Right atrium auricular region (tissue), 2 donors: ENCODE measurements at regions not wholly inside any gene's neighbourhood (a gene's known extent, or its start where the extent isn't known, plus 50 kb on each side); places are given as distances from the start of the nearest gene placed in this dataset.
A peak's percentile ranks its signal among the peaks of the same experiment; 100 is the strongest.

Source experiments
- DNase-seq: peaks from one replicate; pipeline ENCODE4 v3.0.0-alpha.2; 2019; ENCODE audit warnings: low spot score
- H3K27ac ChIP-seq, 2 donors: fragments of 200-600 bp; sonication (generic); 1 replicate in 1 of 2; 2 replicates in 1 of 2; pipeline ENCODE4 v1.5.1; 2016 to 2019
- H3K27me3 ChIP-seq, 2 donors: fragments of 200-600 bp; sonication (generic); one replicate each; pipeline versions ENCODE4 v1.5.1 to v1.6.0; 2017 to 2019
- H3K36me3 ChIP-seq: fragments of 200-600 bp; sonication (generic); one replicate; pipeline ENCODE4 v1.5.1; 2016
- H3K4me1 ChIP-seq, 2 donors: fragments of 200-600 bp; sonication (generic); one replicate each; pipeline versions ENCODE4 v1.5.1 to v1.6.0; 2017 to 2019
- H3K4me3 ChIP-seq, 2 donors: fragments of 200-600 bp; sonication (generic); 1 replicate in 1 of 2; 2 replicates in 1 of 2; pipeline ENCODE4 v1.5.1; 2017 to 2019; ENCODE audit warnings: mild to moderate bottlenecking in 1 of 2, moderate library complexity in 1 of 2
- H3K9me3 ChIP-seq, 2 donors: fragments of 200-600 bp; sonication (generic); one replicate each; pipeline ENCODE4 v1.5.1; 2019
- TF ChIP-seq, protein P1 (sequence below), 2 donors: fragments of 200-600 bp; sonication (generic); IDR thresholded peaks; one replicate each; pipeline ENCODE4 v1.5.1; 2019; ENCODE audit warnings: antibody characterized with exemption in 2 of 2

DNA sequence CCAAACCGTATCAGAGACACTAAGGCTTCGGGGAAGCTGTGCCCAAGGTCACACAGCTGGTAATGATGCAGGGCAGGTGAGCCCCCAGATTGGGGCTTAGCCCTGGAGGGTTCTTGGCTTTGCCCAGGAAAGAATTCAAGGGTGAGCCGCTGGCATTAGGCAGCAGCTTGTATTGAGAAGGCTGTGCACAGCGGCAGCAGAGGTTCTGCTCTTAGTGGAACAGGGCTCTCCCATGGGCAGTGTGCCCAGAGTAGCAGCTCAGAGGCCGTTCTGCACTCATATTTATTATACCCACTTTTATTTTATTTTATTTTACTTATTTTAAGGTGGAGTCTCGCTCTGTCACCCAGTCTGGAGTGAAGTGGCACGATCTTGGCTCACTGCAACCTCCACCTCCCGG is 85.8 kb upstream of the IER5L start:
- H3K27me3 ChIP-seq = no peaks in the 10 kb centered on the region
- no peak overlapping the region for H3K4me3 ChIP-seq
- peaks cover 0 to 4% of the 10 kb centered on the region in 2 donors for H3K4me1 ChIP-seq
- no peak overlapping the region for H3K27ac ChIP-seq
- TF ChIP-seq, protein P1, sequence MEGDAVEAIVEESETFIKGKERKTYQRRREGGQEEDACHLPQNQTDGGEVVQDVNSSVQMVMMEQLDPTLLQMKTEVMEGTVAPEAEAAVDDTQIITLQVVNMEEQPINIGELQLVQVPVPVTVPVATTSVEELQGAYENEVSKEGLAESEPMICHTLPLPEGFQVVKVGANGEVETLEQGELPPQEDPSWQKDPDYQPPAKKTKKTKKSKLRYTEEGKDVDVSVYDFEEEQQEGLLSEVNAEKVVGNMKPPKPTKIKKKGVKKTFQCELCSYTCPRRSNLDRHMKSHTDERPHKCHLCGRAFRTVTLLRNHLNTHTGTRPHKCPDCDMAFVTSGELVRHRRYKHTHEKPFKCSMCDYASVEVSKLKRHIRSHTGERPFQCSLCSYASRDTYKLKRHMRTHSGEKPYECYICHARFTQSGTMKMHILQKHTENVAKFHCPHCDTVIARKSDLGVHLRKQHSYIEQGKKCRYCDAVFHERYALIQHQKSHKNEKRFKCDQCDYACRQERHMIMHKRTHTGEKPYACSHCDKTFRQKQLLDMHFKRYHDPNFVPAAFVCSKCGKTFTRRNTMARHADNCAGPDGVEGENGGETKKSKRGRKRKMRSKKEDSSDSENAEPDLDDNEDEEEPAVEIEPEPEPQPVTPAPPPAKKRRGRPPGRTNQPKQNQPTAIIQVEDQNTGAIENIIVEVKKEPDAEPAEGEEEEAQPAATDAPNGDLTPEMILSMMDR (IDR thresholded peaks at IDR 0.05) = no peak
- no peaks in the 10 kb centered on the region for H3K36me3 ChIP-seq
- DNase-seq = no peak
- H3K9me3 ChIP-seq = no peaks in the 10 kb centered on the region

DNA sequence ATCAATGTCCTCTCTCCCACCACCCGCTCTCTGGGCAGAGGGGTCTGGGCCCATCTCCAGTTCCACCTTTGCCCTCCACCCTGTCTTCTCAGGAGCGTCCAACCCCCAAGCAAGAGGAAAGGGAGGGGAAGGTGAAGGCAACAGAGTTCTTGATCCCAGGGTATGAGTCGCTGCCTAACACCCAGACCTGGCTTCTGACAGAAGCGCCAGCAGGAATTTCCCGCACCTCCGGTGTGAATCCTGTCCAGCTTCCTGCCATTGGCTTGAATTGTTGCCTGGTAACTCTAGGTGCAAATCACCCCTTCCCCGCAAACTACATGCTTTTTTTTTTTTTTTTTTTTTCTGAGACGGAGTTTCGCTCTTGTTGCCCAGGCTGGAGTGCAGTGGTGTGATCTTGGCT is 84.2 kb upstream of the IER5L start:
- TF ChIP-seq, protein P1 (IDR thresholded peaks at IDR 0.05) = no peak
- Histone ChIP-seq H3K36me3 (no peaks in the 10 kb centered on the region), H3K4me1 (peaks cover 0 to 14% of the 10 kb centered on the region in 2 donors), H3K27ac (peak overlapping the region; percentile 6 to 74), H3K9me3 (no peaks in the 10 kb centered on the region), H3K4me3 (peak overlapping the region in 1 of 2 donors; percentile 28), H3K27me3 (no peaks in the 10 kb centered on the region)
- no peak for DNase-seq

DNA sequence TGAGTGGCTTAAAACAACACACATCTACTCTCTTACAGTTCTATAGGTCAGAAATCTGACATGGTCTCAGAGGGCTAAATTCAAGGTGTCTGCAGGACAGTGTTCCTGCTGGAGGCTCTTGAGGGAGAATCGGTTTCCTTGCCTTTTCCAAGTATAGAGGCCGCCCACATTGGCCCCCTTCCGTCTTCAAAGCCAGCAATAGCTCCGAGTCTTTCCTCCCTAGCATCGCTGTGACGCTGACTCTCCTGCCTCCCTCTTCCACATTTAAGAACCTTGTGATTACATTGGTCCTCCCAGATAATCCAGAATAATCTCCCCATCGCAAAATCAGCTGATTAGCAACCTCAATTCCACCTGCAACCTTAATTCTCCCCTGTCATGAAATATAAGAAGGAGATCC is 81.3 kb upstream of the IER5L start:
- no peak for DNase-seq
- no peak overlapping the region for H3K27ac ChIP-seq

DNA sequence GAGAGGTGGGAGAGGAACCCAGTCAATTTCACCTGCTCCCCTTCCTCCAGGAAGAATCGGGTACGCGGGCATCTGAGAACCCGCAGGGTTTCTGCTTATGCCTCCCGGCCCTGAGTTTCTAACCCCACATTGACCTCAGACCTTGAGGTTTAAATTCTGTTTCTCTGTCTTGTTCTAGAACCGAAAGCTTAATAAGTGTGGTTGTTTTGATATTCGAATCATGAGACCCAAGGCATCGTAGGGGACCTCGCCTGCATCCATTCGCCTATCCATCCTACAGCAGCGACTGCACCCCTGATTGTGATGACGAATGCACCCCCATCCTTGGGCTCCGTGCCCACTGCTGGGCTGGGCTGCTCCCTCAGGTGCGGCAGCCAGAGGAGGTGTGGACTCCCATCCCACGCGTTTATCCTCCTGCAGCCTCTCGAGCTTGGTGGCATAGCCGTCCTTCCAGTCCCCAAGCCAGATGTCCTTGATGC is 80.8 kb upstream of the IER5L start:
- no peak for DNase-seq
- Histone ChIP-seq H3K27me3 (no peaks in the 10 kb centered on the region), H3K4me3 (peak overlapping the region in 1 of 2 donors; percentile 30), H3K4me1 (peaks cover 0 to 22% of the 10 kb centered on the region in 2 donors), H3K9me3 (no peaks in the 10 kb centered on the region), H3K36me3 (no peaks in the 10 kb centered on the region), H3K27ac (no peak overlapping the region)
- TF ChIP-seq, protein P1 (IDR thresholded peaks at IDR 0.05) = no peak

More for the DNA sequence above, 81.3 kb upstream of the IER5L start:
- H3K9me3 ChIP-seq = no peaks in the 10 kb centered on the region
- TF ChIP-seq, protein P1 (IDR thresholded peaks at IDR 0.05) = no peak
- no peaks in the 10 kb centered on the region for H3K36me3 ChIP-seq
- no peaks in the 10 kb centered on the region for H3K27me3 ChIP-seq
- H3K4me3 ChIP-seq = no peak overlapping the region
- H3K4me1 ChIP-seq = peaks cover 0 to 17% of the 10 kb centered on the region in 2 donors

DNA sequence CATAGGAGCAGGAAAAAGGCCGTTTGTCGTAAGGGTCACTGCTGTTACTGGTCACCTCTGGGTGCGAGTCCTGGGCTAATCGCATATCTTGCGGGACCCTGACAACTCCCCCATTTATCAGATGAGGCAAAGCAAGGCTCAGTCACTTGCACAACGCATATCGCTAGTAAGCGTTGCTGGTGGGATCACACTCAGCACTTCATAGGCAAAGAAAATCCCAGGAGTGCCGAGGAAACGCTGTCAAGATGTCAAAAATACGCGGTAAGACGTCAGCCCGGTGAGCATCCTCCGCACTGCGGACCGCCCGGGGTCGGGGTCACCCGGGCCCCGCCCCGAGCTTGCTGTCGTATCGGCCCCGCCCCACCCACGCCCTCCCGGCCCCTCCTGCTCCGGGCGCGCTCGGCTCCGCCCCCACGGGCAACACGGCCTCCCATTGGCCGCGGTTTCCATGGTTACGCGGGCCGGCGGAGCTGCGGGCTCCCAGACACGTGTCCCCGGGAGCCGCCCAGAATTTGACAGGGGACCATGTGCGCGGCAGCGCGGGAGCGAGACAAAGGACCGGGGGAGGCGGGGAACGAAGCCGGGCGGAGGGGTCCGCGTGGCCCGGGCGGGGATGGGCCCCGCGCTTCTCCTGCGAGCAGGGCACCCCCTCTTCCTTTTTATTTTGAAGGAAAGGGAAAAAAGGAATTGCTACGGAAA is 80.2 kb upstream of the IER5L start:
- Histone ChIP-seq H3K4me3 (peak overlapping the region in 1 of 2 donors; percentile 30), H3K27ac (peak overlapping the region in 1 of 2 donors; percentile 34), H3K36me3 (no peaks in the 10 kb centered on the region), H3K9me3 (no peaks in the 10 kb centered on the region), H3K4me1 (peaks cover 0 to 28% of the 10 kb centered on the region in 2 donors), H3K27me3 (no peaks in the 10 kb centered on the region)
- TF ChIP-seq, protein P1 (IDR thresholded peaks at IDR 0.05) = no peak
- peak; percentile 92 for DNase-seq
